ENCODE measurements at regions not wholly inside any gene's neighbourhood (a gene's known extent, or its start where the extent isn't known, plus 50 kb on each side); places are given as distances from the start of the nearest gene placed in this dataset.

DNA sequence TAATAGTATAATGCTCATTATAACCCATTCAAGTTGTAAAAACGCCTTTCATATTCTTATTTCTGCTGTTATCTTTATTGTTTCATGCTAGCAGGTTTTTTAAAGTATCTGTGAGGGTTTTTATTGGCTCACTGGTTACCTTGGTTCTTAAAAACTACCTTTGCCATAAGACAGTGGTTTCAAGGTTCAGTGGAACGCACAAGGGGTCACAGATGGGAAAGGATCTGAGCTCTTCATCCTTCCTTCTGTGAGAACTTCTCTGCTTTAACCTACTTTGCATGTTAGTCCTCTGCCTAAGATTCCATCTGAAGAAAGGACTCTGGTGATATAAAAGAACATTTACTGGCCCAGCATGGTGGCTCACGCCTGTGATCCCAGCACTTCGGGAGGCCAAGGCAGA is 492.6 kb downstream of the CD83 start:
- DNase-seq (ENCODE audit: low read depth, low spot score) (no peak), ATAC-seq (no peak)
- Histone ChIP-seq H3K4me1 (ENCODE audit: control insufficient read depth, insufficient read depth, low read length) (no peaks in the 10 kb centered on the region), H3K27ac (ENCODE audit: low read length) (no peak overlapping the region), H3K9me3 (ENCODE audit: control insufficient read depth, insufficient read depth, low read depth, low read length) (no peaks in the 10 kb centered on the region), H3K36me3 (ENCODE audit: control insufficient read depth, insufficient read depth, low read length) (no peaks in the 10 kb centered on the region), H3K4me3 (ENCODE audit: low read depth in 2 of 2, low read length in 2 of 2) (no peak overlapping the region), H3K27me3 (ENCODE audit: control insufficient read depth, insufficient read depth, low read length) (no peaks in the 10 kb centered on the region)
- TF ChIP-seq, protein P1, sequence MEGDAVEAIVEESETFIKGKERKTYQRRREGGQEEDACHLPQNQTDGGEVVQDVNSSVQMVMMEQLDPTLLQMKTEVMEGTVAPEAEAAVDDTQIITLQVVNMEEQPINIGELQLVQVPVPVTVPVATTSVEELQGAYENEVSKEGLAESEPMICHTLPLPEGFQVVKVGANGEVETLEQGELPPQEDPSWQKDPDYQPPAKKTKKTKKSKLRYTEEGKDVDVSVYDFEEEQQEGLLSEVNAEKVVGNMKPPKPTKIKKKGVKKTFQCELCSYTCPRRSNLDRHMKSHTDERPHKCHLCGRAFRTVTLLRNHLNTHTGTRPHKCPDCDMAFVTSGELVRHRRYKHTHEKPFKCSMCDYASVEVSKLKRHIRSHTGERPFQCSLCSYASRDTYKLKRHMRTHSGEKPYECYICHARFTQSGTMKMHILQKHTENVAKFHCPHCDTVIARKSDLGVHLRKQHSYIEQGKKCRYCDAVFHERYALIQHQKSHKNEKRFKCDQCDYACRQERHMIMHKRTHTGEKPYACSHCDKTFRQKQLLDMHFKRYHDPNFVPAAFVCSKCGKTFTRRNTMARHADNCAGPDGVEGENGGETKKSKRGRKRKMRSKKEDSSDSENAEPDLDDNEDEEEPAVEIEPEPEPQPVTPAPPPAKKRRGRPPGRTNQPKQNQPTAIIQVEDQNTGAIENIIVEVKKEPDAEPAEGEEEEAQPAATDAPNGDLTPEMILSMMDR (IDR thresholded peaks at IDR 0.05) = no peak
- no peak for TF ChIP-seq SIN3A (IDR thresholded peaks at IDR 0.05; ENCODE audit: borderline replicate concordance, insufficient read depth, low read depth, low read length)
- TF ChIP-seq TCF7L2 (IDR thresholded peaks at IDR 0.05; ENCODE audit: low read depth, low read length) = no peak
- no peak for TF ChIP-seq POLR2AphosphoS5 (IDR thresholded peaks at IDR 0.05; ENCODE audit: low read depth, low read length)
- TF ChIP-seq, protein P2, sequence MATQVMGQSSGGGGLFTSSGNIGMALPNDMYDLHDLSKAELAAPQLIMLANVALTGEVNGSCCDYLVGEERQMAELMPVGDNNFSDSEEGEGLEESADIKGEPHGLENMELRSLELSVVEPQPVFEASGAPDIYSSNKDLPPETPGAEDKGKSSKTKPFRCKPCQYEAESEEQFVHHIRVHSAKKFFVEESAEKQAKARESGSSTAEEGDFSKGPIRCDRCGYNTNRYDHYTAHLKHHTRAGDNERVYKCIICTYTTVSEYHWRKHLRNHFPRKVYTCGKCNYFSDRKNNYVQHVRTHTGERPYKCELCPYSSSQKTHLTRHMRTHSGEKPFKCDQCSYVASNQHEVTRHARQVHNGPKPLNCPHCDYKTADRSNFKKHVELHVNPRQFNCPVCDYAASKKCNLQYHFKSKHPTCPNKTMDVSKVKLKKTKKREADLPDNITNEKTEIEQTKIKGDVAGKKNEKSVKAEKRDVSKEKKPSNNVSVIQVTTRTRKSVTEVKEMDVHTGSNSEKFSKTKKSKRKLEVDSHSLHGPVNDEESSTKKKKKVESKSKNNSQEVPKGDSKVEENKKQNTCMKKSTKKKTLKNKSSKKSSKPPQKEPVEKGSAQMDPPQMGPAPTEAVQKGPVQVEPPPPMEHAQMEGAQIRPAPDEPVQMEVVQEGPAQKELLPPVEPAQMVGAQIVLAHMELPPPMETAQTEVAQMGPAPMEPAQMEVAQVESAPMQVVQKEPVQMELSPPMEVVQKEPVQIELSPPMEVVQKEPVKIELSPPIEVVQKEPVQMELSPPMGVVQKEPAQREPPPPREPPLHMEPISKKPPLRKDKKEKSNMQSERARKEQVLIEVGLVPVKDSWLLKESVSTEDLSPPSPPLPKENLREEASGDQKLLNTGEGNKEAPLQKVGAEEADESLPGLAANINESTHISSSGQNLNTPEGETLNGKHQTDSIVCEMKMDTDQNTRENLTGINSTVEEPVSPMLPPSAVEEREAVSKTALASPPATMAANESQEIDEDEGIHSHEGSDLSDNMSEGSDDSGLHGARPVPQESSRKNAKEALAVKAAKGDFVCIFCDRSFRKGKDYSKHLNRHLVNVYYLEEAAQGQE (IDR thresholded peaks at IDR 0.05; ENCODE audit: insufficient read depth in 1 of 2, low read depth in 2 of 2, low read length in 1 of 2) = no peak
- intact Hi-C loops (cut with micrococcal nuclease; ENCODE audit: unreplicated experiment) (no loop called here), in situ Hi-C loops (cut with HindIII; ENCODE audit: low pct_unique_long_range_greater_than_20kb, low sequenced_read_pairs) (no loop called here)
- CTCF ChIA-PET = no interaction called here
- BruUV-seq (replicated peaks) = no TSS peak
- POLR2A ChIA-PET = no interaction called here

DNA sequence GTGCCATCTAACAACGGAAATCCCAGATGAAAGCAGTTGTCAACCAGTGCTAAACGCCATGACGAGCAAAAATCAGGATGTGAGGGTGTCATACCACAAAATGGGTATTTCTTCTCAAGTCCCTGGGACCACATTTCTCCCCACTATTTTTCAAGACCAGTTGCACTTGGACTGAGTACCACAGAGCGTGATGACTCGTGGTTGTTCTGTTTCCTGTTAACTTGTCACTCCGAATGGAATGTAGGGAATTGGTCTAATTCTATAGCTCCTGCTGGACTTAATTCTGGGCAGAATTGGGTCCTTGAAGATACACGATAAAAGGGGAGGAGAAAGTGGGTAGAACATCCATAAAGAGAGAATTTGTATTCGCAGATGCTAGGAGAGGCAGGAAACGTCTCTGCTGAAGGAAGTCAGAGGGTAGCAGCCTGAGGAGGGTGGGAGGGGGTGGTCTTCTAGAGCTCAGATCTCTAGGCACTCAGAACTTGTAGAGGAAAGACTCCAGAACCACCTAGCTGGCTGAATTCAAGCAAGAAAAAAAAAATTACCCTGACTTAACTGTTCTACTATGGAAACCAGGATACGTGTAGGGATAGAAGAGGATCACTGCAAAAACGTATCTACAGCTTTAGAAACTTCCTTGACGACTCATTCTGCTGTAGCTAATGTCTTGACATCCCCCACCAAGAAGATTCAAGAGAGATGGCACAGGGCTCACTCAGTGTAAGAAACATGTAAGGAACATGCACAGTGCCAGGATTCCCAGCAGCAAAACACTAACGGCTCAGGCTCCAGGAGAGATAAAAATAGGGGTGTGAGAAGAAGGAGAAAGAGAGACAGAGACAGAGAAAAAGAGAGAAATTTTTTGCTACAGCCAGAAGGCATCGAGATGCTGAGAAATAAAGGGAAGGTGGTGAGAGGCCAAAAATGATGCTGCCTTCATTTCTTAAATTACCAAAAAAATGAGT is 494.7 kb downstream of the CD83 start:
- no peaks in the 10 kb centered on the region for H3K36me3 ChIP-seq (ENCODE audit: control insufficient read depth, insufficient read depth, low read length)
- intact Hi-C loops (cut with micrococcal nuclease; ENCODE audit: unreplicated experiment) (no loop called here), in situ Hi-C loops (cut with HindIII; ENCODE audit: low pct_unique_long_range_greater_than_20kb, low sequenced_read_pairs) (no loop called here)
- no peak overlapping the region for H3K27ac ChIP-seq (ENCODE audit: low read length)
- no peak overlapping the region for H3K4me3 ChIP-seq (ENCODE audit: low read depth in 2 of 2, low read length in 2 of 2)
- ChIA-PET CTCF (no interaction called here), POLR2A (interaction anchor here (0.6 kb wide), 1 partner anchor 335 kb away, joined by 15 read pairs; no protein-coding TSS in a partner anchor)
- H3K27me3 ChIP-seq (ENCODE audit: control insufficient read depth, insufficient read depth, low read length) = no peaks in the 10 kb centered on the region
- no peaks in the 10 kb centered on the region for H3K4me1 ChIP-seq (ENCODE audit: control insufficient read depth, insufficient read depth, low read length)
- BruUV-seq (replicated peaks) = no TSS peak
- TF ChIP-seq, protein P1 (IDR thresholded peaks at IDR 0.05) = no peak
- no peak for TF ChIP-seq POLR2AphosphoS5 (IDR thresholded peaks at IDR 0.05; ENCODE audit: low read depth, low read length)
- TF ChIP-seq, protein P2 (IDR thresholded peaks at IDR 0.05; ENCODE audit: insufficient read depth in 1 of 2, low read depth in 2 of 2, low read length in 1 of 2) = no peak
- DNase-seq (ENCODE audit: low read depth, low spot score) (no peak), ATAC-seq (no peak)
- no peaks in the 10 kb centered on the region for H3K9me3 ChIP-seq (ENCODE audit: control insufficient read depth, insufficient read depth, low read depth, low read length)
